Fibroblast of skin of abdomen (primary cell): ENCODE measurements at regions not wholly inside any gene's neighbourhood (a gene's known extent, or its start where the extent isn't known, plus 50 kb on each side); places are given as distances from the start of the nearest gene placed in this dataset.

Experiments
- DNase-seq: peaks from one replicate; pipeline ENCODE4 v3.0.0-alpha.2; 2013

DNA sequence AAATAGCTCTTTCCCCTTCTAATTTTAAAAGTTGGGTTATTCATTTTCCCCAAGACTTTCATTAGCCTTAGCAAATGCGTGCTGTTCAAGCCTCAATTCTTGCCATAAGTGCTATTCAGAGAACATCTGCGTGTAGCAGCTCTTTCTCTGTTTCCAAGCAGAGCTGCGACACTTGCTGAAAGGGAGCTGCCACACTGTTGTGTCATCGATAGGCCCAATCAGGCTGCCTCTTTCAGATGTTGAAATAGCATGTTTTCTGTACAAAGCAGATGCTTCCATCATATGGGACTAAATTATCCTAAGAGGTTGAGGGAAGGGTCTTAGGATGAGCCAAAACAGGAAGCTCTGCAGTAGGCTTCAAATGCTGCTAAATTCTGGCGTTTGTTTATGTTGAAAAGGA lies 220.9 kb upstream of the CDC14C start:
- DNase-seq = no peak

DNA sequence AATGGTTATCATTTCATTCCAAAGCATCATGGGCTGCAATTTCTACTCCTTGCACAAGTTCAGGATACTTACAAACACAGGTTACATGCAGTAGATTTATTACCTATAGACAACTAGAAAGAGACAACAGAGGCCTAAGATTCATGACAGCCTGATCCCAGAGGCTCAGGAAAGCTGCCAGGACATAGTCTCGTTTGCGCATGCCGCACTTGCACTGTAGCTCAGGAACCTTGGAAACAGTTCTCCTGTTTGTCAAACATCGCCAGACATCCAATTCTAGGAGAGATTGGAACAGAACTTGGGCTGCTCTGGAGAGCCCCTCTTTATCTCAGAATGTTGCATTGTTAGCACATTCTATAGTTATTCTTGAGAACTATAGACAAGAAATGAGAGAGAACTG lies 216.2 kb upstream of the CDC14C start:
- DNase-seq = no peak

- DNase-seq = no peak
These were observed 215.7 kb upstream of the CDC14C start for GRCh38 chr7:48708635-48709034.

DNA sequence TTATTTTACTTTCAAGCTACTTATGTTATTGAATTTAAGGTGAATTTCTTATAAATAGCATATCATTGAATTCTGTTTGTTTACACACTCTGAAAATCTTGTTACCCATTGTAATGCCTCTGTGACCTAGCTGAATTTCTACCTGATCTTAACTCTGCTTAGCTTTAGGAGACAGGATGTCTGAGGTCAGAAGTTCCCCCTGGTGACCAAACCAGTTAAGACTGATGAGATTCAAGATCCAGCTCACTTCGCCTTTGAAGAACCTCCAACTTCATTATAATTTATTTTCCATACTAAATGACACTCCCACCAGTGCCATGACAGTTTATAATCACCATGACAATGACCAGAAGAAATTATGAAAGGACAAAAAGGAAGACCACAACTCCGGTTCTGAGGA lies 213.4 kb upstream of the CDC14C start:
- DNase-seq = no peak

DNA sequence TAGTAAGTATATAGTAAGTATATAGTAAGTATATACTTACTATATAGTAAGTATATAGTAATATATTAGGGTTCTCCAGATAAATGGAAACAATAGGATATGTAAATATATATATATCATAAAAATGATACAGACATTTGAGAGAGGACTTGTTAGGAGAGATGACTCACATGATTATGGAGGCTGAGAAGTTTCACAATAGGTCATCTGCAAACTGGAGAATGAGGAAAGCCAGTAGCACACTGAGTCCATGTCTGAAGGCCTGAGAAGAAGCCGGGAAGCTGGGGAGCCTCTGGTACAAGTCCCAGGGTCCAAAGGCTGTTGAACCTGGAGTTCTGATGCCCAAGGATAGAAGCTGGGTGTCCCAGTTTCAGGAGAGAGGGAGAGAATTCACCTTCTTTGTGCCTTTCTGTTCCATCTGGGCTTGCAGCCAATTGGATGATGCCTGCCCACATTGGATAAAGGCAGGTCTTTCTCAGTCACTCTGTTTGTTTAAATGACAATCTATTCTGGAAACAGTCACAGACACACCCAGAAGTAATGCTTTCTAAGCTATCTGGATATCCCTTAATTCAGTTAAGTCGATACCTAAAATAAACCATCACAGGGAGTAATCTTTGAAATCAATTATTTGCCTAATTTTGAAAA lies 205.5 kb upstream of the CDC14C start:
- DNase-seq = no peak

DNA sequence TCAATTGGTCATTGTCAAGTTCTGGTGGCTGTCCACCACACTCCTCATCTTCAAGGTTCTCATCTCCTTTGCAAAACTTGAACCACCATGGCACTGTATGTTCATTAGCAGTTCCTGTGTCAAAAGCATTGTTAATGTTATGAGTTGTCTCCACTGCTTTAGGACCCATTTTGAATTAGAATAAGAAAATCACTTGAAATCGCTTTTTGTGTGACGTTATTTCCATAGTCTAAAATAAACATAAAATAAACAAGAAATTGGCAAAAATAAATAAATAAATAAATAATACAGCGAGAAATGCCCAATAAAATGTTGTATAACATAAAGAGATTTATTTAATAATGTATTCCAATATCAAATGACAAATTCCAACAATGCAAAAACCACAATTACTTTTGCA lies 195.5 kb upstream of the CDC14C start:
- DNase-seq = no peak

- no peak for DNase-seq
These were observed 189.5 kb upstream of the CDC14C start for GRCh38 chr7:48734695-48735406.

DNA sequence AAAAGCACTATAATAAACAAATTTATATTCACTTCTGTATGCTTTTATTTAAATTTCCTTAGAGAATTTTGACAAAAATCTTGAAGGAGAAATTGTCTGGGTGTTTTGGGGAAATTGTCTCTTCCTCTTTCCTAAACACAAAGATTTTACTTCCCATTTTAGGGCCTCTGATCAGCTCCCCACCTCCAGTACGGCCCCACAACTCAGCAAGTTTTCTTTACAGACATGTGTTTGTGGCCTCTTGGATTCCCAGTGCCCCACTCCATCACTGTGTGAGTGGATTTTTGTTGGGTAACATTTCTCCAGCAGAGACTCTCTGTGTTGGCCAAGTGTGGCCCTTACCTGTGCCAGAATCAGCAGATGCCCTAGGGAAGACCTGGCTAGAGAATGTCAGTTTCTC lies 182.8 kb upstream of the CDC14C start:
- DNase-seq = no peak

- DNase-seq = no peak
These were observed 182.1 kb upstream of the CDC14C start for GRCh38 chr7:48742079-48742798.

DNA sequence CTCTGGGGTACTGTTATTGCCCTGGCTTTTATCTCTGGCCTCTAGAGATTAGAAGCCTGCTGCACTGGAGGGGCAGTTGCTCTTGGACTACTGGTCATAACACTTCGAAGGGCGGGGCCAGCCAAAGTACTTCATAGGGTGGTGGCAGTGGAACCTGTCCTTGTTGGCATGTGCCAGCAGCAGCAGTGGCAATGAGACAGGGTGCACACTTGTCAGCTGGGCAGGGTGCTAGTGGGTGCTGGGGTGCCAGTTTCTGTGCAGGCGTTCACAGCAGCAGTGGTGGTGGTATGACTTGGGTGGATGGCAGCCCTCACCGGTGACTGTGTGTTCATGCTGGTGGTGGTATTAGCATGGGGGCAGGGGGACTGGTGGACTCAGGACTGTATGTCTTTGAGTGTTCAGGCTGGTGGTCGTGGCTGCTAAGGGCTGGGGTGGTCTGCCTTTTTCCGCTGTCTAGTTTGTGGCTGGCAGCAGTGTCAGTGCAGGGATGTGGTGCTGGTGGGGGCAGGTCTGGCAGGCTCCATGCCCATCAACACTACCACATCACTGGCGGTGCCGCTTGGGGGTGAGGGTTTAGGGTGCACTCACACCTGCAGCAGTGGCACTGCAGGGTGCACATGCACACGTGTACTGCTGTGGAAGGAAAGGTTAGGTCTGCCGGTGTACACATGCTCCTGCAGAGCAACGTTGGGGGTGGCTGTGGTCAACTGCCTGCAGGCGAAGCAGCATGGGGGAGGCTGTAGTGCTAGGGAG lies 176.1 kb upstream of the CDC14C start:
- DNase-seq = no peak

GRCh38 chr7:48755061-48755555 lies 169.2 kb upstream of the CDC14C start:
- DNase-seq = no peak

GRCh38 chr7:48759431-48760080 lies 164.8 kb upstream of the CDC14C start:
- no peak for DNase-seq

DNA sequence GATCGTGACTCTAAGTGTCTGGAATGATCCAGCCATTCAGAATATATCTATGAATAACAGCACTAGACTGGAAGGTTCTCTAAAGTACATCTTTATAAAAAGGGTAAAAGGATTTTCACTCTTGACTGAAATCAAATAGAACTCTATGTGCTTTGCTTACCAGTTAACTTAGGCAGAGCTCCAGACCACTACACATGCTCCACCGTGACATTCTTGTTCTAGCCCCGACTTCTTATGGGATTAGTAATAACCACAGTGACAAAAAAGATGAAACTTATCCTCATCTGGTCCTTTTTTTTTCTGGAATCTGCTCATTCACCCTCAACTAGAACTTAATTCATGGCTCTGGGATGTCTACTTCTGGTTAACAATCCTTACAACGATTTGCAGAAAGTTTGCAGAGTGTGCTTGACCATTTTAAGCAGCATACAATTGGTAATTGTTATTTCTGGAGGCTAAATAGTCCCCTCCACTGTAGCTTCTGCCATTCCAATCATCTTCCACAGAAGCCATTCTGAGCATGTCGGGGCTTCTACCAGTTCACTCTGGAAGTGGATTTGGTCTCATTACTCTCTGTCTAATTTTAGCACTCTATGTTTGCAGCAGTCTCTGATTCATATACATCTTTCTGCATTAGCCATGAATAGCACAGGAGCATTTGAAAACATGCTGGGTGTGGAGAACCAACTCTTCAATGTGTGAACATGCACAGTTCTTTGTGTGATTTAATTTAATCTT lies 163.7 kb upstream of the CDC14C start:
- no peak for DNase-seq

- no peak for DNase-seq
These were observed 143.5 kb upstream of the CDC14C start for GRCh38 chr7:48780862-48781261.

- peak; percentile 40 for DNase-seq
These were observed 142.6 kb upstream of the CDC14C start for GRCh38 chr7:48781752-48782151.

DNA sequence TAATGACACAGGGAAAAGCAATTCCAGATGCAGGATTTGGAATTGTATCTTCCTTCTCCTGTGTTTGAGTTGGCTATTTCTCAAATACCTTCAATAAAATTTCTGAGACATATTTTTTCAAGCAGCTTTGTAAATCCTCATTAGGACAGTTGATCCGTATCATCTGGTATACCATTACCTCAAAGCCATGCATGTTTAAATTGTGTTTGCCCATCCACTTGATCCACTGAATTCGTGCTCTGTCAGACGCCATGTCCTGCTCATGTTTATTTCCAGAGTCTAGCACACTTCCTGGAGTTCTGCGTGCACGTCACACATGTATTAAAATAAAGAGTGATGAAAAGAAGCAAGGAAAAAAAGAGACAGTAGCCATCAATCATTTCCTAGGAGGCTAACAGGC lies 141.8 kb upstream of the CDC14C start:
- DNase-seq = peak; percentile 51

- no peak for DNase-seq
These were observed 137.4 kb upstream of the CDC14C start for GRCh38 chr7:48786951-48787350.

- no peak for DNase-seq
These were observed 121.1 kb upstream of the CDC14C start for GRCh38 chr7:48803250-48803649.

DNA sequence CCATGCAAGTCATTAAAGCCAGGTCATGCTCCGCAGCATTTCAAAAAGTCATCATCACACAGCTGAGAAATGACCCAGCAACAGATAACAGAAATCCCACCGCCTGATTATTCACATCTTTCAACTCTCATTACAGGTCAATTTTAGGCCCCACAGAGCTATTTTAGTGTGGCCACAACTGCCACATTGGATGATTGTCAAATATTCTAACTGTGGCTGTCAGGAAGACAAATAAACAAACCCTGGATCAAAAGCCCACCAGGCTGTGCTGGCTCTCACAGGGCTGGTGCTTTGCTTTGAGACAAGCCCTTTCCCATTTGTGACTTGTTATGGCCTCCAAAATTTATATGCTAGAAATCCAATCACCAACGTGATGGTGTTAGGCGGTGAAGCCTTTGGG lies 117.6 kb upstream of the CDC14C start:
- DNase-seq = no peak

DNA sequence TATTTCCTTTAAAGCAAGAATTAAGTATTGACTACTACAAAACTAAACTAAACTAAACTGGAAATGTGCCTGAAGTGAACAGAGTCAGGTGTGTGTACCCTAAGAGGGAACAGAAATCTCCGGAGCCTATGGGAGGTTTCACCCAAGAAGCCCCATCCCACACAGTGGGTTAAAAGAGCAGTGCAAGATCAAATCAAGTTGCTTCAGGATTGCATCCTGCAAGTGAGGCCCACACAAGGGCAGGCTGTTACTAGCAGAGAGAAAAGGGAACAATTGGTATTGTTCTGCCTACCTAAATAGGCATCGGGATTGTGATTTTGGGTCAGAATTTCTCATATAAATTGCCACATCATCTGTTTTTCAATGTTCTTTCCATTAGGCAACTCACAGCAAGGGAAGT lies 113.3 kb upstream of the CDC14C start:
- DNase-seq = no peak

DNA sequence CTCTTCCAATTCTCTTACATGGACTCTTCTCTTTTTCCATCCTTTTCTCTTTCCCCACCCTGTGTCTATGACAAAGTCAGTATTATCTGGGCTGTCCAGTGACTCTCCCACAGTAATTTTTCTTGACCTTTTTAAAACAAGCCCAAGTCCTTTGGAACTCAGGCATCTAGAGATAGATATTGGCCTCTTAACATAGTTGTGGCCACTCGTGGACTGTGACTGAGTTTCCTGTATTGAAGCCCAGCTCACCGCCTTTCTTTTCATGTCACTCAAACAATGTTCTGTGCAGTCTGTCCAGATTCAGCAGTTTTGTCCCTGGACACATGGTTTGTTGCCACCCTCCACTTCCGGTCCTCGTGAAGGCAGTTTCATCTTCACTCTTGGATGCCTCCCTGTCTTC lies 110.9 kb upstream of the CDC14C start:
- no peak for DNase-seq

- no peak for DNase-seq
These were observed 102.2 kb upstream of the CDC14C start for GRCh38 chr7:48822138-48822537.
